Fibroblast of the aortic adventitia (primary cell): ENCODE measurements at regions not wholly inside any gene's neighbourhood (a gene's known extent, or its start where the extent isn't known, plus 50 kb on each side); places are given as distances from the start of the nearest gene placed in this dataset.

Source experiments
- DNase-seq: peaks from one replicate; pipeline ENCODE4 v3.0.0-alpha.2; 2010; ENCODE audit warnings: low read depth
- H3K4me3 ChIP-seq: 2 replicates; pipeline ENCODE4 v1.5.1; 2011; ENCODE audit warnings: low read depth, mild to moderate bottlenecking, control low read depth, low read length, moderate library complexity
- CTCF ChIP-seq: IDR thresholded peaks from 2 replicates; pipeline ENCODE4 v1.5.1; 2011; ENCODE audit warnings: mild to moderate bottlenecking, low read length, control low read depth, inconsistent platforms; ENCODE audit not compliant: insufficient read depth

DNA sequence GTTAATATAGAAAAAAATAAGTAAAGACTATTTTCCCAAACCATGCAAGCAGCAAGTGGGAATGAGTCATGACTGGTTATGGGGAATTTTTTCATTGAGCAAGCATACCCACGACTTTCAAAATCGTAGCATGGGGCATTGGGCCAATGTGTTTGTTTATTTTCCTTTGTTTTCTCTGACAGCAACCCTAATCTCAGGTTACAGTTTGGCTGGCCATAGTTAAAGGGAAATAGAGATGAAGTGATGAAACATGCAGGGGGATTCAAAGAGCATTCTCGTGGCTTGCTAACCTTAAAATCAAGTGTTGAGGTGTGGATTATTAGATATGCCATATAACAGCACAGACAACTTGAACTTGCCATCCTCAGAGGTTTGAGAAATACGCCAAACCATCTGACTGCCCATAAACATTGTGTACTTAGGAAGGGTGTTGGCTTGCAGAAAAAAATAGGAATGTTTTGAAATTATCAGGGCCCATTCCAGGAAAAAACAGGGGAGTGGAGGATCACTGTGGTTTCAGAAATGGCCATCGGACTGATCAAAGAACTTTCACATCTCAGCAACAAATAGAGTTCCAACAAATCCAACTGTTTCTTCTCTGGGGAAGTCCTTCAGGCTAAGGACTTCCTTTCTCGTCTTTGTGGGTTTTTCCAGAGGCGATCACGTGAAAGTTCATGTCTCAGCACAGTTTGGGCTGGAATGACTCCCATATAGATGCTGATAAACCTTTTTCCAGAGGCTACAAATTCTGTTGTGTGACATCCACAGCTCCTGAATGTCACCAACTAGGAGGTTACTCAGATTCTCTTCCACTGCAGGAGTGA lies 259.1 kb downstream of the SYK start:
- H3K4me3 ChIP-seq = no peak overlapping the region
- peak; percentile 99 for DNase-seq
- TF ChIP-seq CTCF = no peak

DNA sequence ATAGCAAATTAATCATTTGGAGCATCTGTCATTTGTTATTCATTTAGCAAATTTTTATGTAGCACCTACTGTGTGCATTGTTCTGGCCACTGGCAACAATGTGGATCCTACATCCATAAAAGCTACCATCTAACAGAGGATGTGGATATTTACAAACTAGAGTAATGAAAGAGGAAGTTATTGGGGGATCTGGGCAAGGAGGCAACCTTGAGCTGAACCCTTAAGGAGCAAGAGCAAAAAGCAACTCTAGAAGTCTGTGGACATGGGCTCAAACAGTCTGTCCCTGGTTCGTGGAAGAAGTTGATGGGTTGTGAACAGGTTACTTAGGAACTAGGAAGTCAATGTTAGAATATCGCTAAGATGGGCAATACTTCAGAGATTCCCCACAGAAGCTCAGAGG lies 259.9 kb downstream of the SYK start:
- no peak for TF ChIP-seq CTCF
- no peak overlapping the region for H3K4me3 ChIP-seq
- DNase-seq = no peak

DNA sequence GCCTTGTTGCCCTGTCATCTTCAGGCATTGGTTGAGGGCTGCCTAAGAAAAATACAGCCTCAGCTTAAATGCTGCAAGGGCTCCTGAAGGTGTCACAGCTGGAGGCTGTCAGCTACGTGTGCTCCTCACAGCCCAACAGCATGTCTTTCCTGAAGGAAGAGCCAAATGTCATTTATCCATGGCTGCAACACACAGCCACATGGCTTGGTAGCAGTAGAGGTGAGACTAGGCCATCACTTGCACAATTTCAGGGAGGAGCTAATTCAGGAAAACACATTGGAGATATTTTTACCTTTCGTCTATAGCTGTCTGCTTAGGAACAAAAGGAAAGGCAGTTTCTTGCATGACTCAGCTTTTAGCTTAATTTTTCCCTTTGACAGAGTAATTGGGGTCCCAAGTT lies 260.7 kb downstream of the SYK start:
- H3K4me3 ChIP-seq = no peak overlapping the region
- no peak for DNase-seq
- TF ChIP-seq CTCF = no peak

GRCh38 chr9:91063471-91063870 lies 261.9 kb downstream of the SYK start:
- no peak overlapping the region for H3K4me3 ChIP-seq
- no peak for TF ChIP-seq CTCF
- DNase-seq = no peak

- no peak for DNase-seq
- H3K4me3 ChIP-seq = no peak overlapping the region
- no peak for TF ChIP-seq CTCF
Measured at GRCh38 chr9:91065231-91066041, 263.8 kb downstream of the SYK start.

DNA sequence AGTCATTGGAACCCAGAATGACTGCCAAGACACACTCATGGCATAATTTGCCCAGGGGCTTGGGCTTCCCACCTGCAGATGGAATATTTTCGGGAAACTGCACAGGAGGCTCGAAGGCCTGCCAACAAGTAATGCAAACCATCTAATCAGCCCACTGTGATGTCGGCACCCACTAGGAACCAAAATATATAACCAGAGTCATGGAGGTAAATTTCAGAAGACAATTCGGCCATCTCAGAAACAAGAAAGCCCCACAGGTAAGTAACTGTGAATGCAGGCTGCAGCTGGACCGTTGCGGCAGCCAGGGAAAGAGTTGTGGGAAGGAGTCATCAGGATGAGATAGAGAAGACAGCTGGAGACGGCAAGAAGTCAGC lies 264.4 kb downstream of the SYK start:
- H3K4me3 ChIP-seq = no peak overlapping the region
- DNase-seq = no peak
- no peak for TF ChIP-seq CTCF
